ENCODE measurements at regions not wholly inside any gene's neighbourhood (a gene's known extent, or its start where the extent isn't known, plus 50 kb on each side); places are given as distances from the start of the nearest gene placed in this dataset.

- ATAC-seq (ENCODE audit: low read depth), result no peak
- CTCF ChIA-PET, result interaction anchor here (1.3 kb wide), 1 partner anchor 148 kb away, joined by 5 read pairs; no protein-coding TSS in a partner anchor
- Mint-ChIP-seq H3K27ac (no peak overlapping the region), H3K36me3 (ENCODE audit: low read depth) (no peaks in the 10 kb centered on the region), H3K4me3 (no peak overlapping the region), H3K4me1 (peaks cover 18% of the 10 kb centered on the region), H3K27me3 (no peaks in the 10 kb centered on the region), H3K9me3 (no peaks in the 10 kb centered on the region)
- TF ChIP-seq, protein P1, sequence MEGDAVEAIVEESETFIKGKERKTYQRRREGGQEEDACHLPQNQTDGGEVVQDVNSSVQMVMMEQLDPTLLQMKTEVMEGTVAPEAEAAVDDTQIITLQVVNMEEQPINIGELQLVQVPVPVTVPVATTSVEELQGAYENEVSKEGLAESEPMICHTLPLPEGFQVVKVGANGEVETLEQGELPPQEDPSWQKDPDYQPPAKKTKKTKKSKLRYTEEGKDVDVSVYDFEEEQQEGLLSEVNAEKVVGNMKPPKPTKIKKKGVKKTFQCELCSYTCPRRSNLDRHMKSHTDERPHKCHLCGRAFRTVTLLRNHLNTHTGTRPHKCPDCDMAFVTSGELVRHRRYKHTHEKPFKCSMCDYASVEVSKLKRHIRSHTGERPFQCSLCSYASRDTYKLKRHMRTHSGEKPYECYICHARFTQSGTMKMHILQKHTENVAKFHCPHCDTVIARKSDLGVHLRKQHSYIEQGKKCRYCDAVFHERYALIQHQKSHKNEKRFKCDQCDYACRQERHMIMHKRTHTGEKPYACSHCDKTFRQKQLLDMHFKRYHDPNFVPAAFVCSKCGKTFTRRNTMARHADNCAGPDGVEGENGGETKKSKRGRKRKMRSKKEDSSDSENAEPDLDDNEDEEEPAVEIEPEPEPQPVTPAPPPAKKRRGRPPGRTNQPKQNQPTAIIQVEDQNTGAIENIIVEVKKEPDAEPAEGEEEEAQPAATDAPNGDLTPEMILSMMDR (IDR thresholded peaks at IDR 0.05), result no peak
- intact Hi-C loops (cut with micrococcal nuclease), result no loop called here
- no peak for DNase-seq
- POLR2A ChIA-PET, result interaction anchor here (0.6 to 1.8 kb wide), 5 partner anchors 10 to 152 kb away, joined by 3 to 8 read pairs (median 5); no protein-coding TSS in a partner anchor
These were observed 150.1 kb upstream of the RUNX1 start for GRCh38 chr21:35198982-35199732.

GRCh38 chr21:35198565-35198964, 149.5 kb upstream of the RUNX1 start:
- Mint-ChIP-seq H3K27me3 (no peaks in the 10 kb centered on the region), H3K4me1 (peaks cover 17% of the 10 kb centered on the region), H3K36me3 (ENCODE audit: low read depth) (no peaks in the 10 kb centered on the region), H3K27ac (no peak overlapping the region), H3K4me3 (no peak overlapping the region), H3K9me3 (peaks cover 4% of the 10 kb centered on the region)
- ChIA-PET POLR2A (interaction anchor here (0.6 to 0.8 kb wide), 3 partner anchors 9 to 152 kb away, joined by 3 to 5 read pairs (median 3); no protein-coding TSS in a partner anchor), CTCF (no interaction called here)
- ATAC-seq (ENCODE audit: low read depth) (no peak), DNase-seq (no peak)
- TF ChIP-seq, protein P1 (IDR thresholded peaks at IDR 0.05), result no peak
- intact Hi-C loops (cut with micrococcal nuclease), result no loop called here

DNA sequence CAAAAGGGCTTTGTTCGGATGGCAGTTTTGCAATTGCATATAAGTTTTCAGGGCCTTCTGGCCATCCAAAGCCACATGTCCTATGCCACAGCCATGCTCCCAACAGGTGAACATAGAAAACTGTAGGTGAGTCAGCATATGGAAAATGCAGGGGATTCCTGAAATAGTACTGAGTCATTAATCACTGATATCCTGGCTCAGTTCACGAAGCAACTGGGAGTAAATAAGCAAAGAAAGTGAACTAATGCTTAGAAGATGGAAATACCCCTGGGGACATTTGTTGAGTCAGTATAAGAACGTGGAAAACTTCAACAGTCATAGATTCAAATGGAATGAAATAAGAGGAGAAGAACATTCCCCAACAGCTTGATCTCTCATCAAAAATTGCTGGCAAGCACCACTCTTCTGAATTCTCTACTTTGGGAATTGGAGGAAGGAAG, 148.9 kb upstream of the RUNX1 start:
- Mint-ChIP-seq H3K27me3 (no peaks in the 10 kb centered on the region), H3K4me1 (peaks cover 16% of the 10 kb centered on the region), H3K27ac (no peak overlapping the region), H3K9me3 (peaks cover 5% of the 10 kb centered on the region), H3K36me3 (ENCODE audit: low read depth) (no peaks in the 10 kb centered on the region), H3K4me3 (no peak overlapping the region)
- no peak for ATAC-seq (ENCODE audit: low read depth)
- ChIA-PET CTCF (no interaction called here), POLR2A (interaction anchor here (0.7 to 0.8 kb wide), 2 partner anchors 9 to 11 kb away, joined by 3 to 5 read pairs; no protein-coding TSS in a partner anchor)
- TF ChIP-seq, protein P1 (IDR thresholded peaks at IDR 0.05), result no peak
- intact Hi-C loops (cut with micrococcal nuclease), result no loop called here
- DNase-seq, result no peak

- Mint-ChIP-seq H3K4me3 (no peak overlapping the region), H3K4me1 (peaks cover 16% of the 10 kb centered on the region), H3K27ac (no peak overlapping the region), H3K27me3 (no peaks in the 10 kb centered on the region), H3K36me3 (ENCODE audit: low read depth) (no peaks in the 10 kb centered on the region), H3K9me3 (peaks cover 5% of the 10 kb centered on the region)
- intact Hi-C loops (cut with micrococcal nuclease), result no loop called here
- no peak for ATAC-seq (ENCODE audit: low read depth)
- ChIA-PET POLR2A (no interaction called here), CTCF (no interaction called here)
- DNase-seq, result no peak
- TF ChIP-seq, protein P1 (IDR thresholded peaks at IDR 0.05), result no peak
These were observed 148.1 kb upstream of the RUNX1 start for GRCh38 chr21:35197191-35197590.

- no peaks in the 10 kb centered on the region for H3K27me3 Mint-ChIP-seq
- H3K4me1 Mint-ChIP-seq, result peaks cover 18% of the 10 kb centered on the region
- CTCF ChIA-PET, result no interaction called here
- POLR2A ChIA-PET, result no interaction called here
- intact Hi-C loops (cut with micrococcal nuclease), result no loop called here
- DNase-seq, result no peak
- H3K27ac Mint-ChIP-seq, result no peak overlapping the region
- TF ChIP-seq, protein P1 (IDR thresholded peaks at IDR 0.05), result no peak
- ATAC-seq (ENCODE audit: low read depth), result no peak
- no peaks in the 10 kb centered on the region for H3K36me3 Mint-ChIP-seq (ENCODE audit: low read depth)
- H3K4me3 Mint-ChIP-seq, result no peak overlapping the region
- H3K9me3 Mint-ChIP-seq, result peaks cover 5% of the 10 kb centered on the region
These were observed 147.0 kb upstream of the RUNX1 start for GRCh38 chr21:35196128-35196527.

Measured in activated B cell treated with CpG ODN at 0.5 μM for 24 hours (primary cell).